NCI-H1694 (cell line): ENCODE measurements at regions not wholly inside any gene's neighbourhood (a gene's known extent, or its start where the extent isn't known, plus 50 kb on each side); places are given as distances from the start of the nearest gene placed in this dataset.
"Not testable (repeated sequence)": the region's sequence is repeated elsewhere in the genome, so short reads cannot be mapped to it uniquely, and the experiment has no call there.

Experiments used
- DNase-seq: peaks from one replicate; lab custom pipeline; 2025; lab: John Stamatoyannopoulos, UW

DNA sequence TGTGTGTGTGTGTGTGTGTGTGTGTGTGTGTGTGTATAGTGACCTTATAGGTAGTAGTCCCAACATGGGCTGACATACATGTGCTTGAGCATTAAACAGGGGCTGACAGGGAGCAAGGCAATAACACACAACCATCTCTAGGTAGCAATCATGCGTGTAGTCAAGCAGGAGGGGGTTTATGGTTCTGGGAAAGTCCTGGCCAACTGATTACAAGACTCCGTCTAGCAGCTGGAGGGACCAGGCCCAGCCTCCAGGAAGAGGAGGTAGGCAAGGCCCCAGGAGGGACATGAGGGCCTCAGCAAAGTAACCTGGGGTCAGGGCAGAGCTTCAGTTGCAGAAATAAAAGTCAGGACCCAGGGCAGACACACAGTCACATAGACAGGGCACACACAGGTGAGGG is 60.6 kb upstream of the E2F3 start:
- DNase-seq, result no peak

DNA sequence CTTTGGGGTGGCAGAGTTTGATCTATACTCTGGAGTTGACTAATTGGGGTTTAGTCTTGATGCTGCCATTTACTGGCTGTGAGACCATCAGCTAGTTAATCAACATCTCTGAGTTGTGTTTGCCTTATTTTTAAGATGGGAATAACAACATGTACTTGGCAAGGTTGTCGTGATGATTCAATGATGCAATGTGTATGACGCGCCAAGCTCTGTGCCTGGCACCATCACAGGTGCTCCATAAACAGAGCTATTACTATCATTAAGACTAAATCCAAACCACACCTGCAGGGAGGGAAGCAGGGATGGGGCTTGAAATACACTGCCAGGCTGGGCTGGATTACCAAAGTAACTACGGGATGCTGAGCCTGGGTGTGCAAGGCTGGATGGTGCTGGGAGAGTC is 60.1 kb upstream of the E2F3 start:
- no peak for DNase-seq

DNA sequence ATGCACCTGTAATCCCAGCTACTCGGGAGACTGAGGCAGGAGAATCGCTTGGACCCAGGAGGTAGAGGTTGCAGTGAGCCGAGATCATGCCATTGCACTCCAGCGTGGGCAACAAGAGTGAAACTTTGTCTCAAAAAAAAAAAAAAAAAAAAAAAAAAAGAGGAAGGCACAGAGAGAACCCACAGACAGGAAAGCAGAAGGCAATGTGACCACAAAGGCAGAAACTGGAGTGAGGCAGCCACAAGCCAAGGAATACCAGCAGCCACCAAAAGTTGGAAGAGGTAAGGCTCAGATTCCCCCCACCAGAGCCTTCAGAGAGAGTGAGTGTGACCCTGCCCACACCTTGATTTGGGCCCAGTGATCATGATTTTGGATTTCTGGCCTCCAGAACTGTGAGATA is 54.7 kb upstream of the E2F3 start:
- not testable (repeated sequence) for DNase-seq

DNA sequence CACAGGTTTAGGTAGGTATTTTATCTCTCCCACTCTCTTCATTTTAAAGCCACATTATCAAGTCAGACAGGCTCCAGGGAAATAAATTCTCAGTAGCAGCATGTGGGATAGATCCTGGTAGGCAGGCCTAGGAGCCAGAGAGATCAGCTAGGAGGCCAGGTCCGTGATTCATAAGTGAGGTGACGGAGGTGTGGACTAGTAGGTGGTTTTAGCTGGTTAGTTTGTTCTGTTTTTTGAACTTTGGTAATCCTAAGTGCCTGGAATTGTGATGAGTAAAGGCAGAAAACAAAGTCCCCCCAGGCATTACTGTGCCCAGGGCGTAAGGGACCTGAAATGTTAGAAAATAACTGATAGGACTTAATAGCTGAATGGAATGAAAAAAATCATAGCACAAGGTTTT is 53.6 kb upstream of the E2F3 start:
- DNase-seq, result no peak

DNA sequence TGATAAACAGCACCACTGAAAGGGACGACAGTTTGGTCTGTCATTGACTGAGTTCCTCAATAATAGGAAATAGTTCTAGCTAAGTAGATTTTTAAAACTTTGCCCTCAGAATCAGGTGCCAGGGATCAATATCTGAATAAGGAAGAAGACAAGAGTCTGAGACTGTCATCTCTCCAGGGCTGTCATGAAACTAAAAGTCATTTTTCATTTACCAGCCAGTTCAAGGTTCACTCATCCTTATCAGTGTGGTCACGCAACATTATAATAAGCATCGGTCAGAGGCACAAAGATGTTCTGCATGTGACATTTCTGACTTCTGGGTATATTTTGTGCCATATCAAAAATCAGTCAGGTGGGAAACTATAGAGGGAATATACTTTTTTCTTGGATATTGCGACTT is 52.5 kb upstream of the E2F3 start:
- no peak for DNase-seq

DNA sequence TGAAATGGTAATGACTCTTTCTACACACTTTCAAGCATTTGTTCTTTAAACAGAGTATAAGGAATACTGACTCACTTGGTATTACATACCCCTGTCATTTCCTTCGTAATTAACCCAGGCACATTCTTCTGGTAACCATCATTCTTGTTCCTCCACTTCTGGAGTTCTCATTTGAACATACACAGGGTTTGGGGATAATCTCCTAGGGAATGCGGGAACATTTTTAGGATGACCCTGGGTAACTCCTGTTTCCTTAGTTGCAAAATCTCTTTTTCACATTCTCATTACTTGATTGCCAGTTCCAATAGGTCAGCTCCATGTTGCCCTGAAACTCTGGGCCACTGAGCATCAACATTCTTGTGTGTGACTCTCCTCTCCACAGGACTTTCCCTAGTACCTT is 51.5 kb upstream of the E2F3 start:
- DNase-seq, result no peak

DNA sequence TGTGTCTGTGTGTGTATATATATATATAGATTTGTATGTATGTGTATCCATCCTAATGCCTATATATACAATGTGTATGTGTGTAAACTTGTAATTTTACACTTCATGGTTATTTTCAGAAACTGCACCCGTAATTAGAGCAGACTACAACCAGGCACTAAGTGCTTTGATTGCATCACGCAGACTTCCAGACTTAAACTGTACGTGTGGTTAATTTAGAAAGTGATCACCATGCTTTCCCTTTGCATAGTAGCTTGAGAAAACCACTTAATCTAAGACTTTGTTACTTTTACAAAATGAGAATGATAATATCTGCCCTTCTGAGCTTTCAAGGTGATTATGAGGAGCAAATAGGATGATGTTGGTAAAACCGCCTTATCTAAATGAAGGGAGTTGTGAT is 50.1 kb upstream of the E2F3 start:
- DNase-seq, result no peak
